Mesothelial cell of epicardium (in vitro differentiated cells): ENCODE measurements at regions not wholly inside any gene's neighbourhood (a gene's known extent, or its start where the extent isn't known, plus 50 kb on each side); places are given as distances from the start of the nearest gene placed in this dataset.

Experiments used
- DNase-seq, 2 experiments: peaks; one replicate each; pipeline ENCODE4 v3.0.0; 2021; ENCODE audit warnings: low spot score in 2 of 2; ENCODE audit not compliant: unreplicated experiment in 2 of 2
- H3K27ac Mint-ChIP-seq: 2 replicates; pipeline ENCODE4 v1.8.0; 2021; ENCODE audit warnings: mixed read lengths
- H3K27me3 Mint-ChIP-seq: 2 replicates; pipeline ENCODE4 v1.8.0; 2021; ENCODE audit warnings: low read depth, mixed read lengths
- H3K36me3 Mint-ChIP-seq: 2 replicates; pipeline ENCODE4 v1.8.0; 2021; ENCODE audit warnings: mixed read lengths
- H3K4me1 Mint-ChIP-seq: 2 replicates; pipeline ENCODE4 v1.8.0; 2021; ENCODE audit warnings: mixed read lengths
- H3K4me3 Mint-ChIP-seq: 2 replicates; pipeline ENCODE4 v1.8.0; 2021; ENCODE audit warnings: mild to moderate bottlenecking, moderate library complexity, mixed read lengths
- H3K9me3 Mint-ChIP-seq: 2 replicates; pipeline ENCODE4 v1.8.0; 2021; ENCODE audit warnings: mixed read lengths
- CTCF ChIP-seq: fragments of 200-600 bp; sonication (generic); IDR thresholded peaks from one replicate; pipeline ENCODE4 v1.5.0; 2021; ENCODE audit warnings: antibody characterized with exemption; ENCODE audit not compliant: unreplicated experiment

- no peak for DNase-seq
- H3K9me3 Mint-ChIP-seq, result no peaks in the 10 kb centered on the region
- no peak overlapping the region for H3K4me3 Mint-ChIP-seq
- TF ChIP-seq CTCF, result no peak
- peaks cover 32% of the 10 kb centered on the region for H3K4me1 Mint-ChIP-seq
- no peaks in the 10 kb centered on the region for H3K36me3 Mint-ChIP-seq
- H3K27ac Mint-ChIP-seq, result no peak overlapping the region
- peaks cover 1% of the 10 kb centered on the region for H3K27me3 Mint-ChIP-seq
Measured at GRCh38 chr20:48300529-48300928, 515.2 kb upstream of the SULF2 start.

- H3K36me3 Mint-ChIP-seq, result no peaks in the 10 kb centered on the region
- H3K4me3 Mint-ChIP-seq, result no peak overlapping the region
- H3K27ac Mint-ChIP-seq, result peak overlapping the region; percentile 92
- peaks cover 45% of the 10 kb centered on the region for H3K4me1 Mint-ChIP-seq
- H3K9me3 Mint-ChIP-seq, result no peaks in the 10 kb centered on the region
- peaks cover 1% of the 10 kb centered on the region for H3K27me3 Mint-ChIP-seq
- peak in 1 of 2 experiments; percentile 62 for DNase-seq
- no peak for TF ChIP-seq CTCF
Measured at GRCh38 chr20:48298851-48299484, 513.7 kb upstream of the SULF2 start.

GRCh38 chr20:48298433-48298832 is 513.2 kb upstream of the SULF2 start:
- Mint-ChIP-seq H3K27ac (peak overlapping the region; percentile 92), H3K4me3 (no peak overlapping the region), H3K36me3 (no peaks in the 10 kb centered on the region), H3K4me1 (peaks cover 48% of the 10 kb centered on the region), H3K9me3 (no peaks in the 10 kb centered on the region), H3K27me3 (no peaks in the 10 kb centered on the region)
- no peak for TF ChIP-seq CTCF
- DNase-seq, result no peak

GRCh38 chr20:48295966-48296421 is 510.7 kb upstream of the SULF2 start:
- Mint-ChIP-seq H3K27ac (peak overlapping the region; percentile 96), H3K4me3 (no peak overlapping the region), H3K9me3 (no peaks in the 10 kb centered on the region), H3K27me3 (no peaks in the 10 kb centered on the region), H3K36me3 (no peaks in the 10 kb centered on the region), H3K4me1 (peaks cover 49% of the 10 kb centered on the region)
- no peak for TF ChIP-seq CTCF
- DNase-seq, result no peak

GRCh38 chr20:48295445-48295903 is 510.2 kb upstream of the SULF2 start:
- no peak for DNase-seq
- Mint-ChIP-seq H3K27ac (peak overlapping the region; percentile 96), H3K27me3 (no peaks in the 10 kb centered on the region), H3K36me3 (no peaks in the 10 kb centered on the region), H3K4me3 (no peak overlapping the region), H3K4me1 (peaks cover 48% of the 10 kb centered on the region), H3K9me3 (no peaks in the 10 kb centered on the region)
- TF ChIP-seq CTCF, result no peak
